ENCODE measurements at regions not wholly inside any gene's neighbourhood (a gene's known extent, or its start where the extent isn't known, plus 50 kb on each side); places are given as distances from the start of the nearest gene placed in this dataset.
A peak's percentile ranks its signal among the peaks of the same experiment; 100 is the strongest.

DNA sequence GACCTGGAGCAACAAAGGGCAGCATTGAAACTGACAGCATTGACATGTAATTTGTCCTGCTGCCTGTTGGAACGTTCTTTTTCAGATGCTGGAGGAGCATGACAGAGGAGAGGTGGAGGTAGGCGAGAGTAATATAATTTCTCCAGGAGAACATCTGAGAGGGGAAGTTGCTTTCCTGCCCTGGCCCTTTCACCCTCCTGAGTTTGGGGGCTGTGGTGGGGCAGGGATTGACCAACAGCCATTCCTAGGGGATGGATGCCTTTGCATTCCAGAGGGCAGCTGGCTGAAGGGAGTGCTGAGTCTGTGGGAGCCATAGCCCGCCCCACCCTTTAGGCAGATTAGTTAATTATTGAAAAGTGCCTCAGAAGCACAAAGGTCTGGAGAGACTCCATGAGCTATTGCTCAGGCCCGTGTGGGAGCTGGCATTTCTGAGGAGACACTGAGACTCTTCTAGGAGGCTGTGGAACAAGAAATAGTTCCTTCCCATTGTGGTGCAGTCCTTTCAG is 73.5 kb downstream of the ARF6 start:
- peak; percentile 37; the same call in 2 of the 3 replicates for ATAC-seq
- TF ChIP-seq SNAI2 (CRISPR knock-in tag; IDR thresholded peaks at IDR 0.05) (no peak), GLIS3 (CRISPR knock-in tag; IDR thresholded peaks at IDR 0.05) (no peak), ZNF8 (CRISPR knock-in tag; IDR thresholded peaks at IDR 0.05) (no peak), ZNF565 (CRISPR knock-in tag; conservative IDR thresholded peaks at IDR 0.05; ENCODE audit: low read depth) (no peak)

DNA sequence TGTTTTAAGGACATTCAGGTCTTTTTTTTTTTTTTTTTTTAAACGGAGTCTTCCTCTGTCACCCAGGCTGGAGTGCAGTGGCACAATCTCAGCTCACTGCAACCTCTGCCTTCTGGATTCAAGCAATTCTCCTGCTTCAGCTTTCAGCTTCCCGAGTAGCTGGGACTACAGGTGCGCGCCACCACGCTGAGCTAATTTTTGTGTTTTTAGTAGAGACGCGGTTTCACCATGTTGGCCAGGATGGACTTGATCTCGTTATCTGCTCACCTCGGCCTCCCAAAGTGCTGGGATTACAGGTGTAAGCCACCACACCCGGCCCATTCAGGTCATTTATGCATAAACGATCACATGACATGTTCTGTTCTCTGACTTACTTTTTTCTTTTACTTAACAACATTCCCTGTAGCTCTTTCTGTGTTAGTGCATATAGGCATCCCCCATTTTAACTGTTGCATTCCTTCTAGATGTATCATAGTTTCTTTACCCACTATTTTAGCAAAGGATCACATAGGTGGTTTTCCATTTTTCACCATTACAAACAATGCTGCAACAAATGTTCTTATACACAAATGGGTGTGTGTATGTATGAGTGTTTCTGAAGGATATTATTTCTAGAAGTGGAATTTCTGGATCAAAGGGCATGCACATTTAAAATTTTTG is 74.2 kb downstream of the ARF6 start:
- no peak for TF ChIP-seq BACH2 (CRISPR knock-in tag; IDR thresholded peaks at IDR 0.05; ENCODE audit: borderline replicate concordance)
- no peak for TF ChIP-seq ZNF565 (CRISPR knock-in tag; conservative IDR thresholded peaks at IDR 0.05; ENCODE audit: low read depth)
- TF ChIP-seq ZNF70 (CRISPR knock-in tag; IDR thresholded peaks at IDR 0.05), result no peak
- TF ChIP-seq TOX (CRISPR knock-in tag; IDR thresholded peaks at IDR 0.05; ENCODE audit: borderline replicate concordance), result no peak
- TF ChIP-seq ARNTL (CRISPR knock-in tag; IDR thresholded peaks at IDR 0.05; ENCODE audit: borderline replicate concordance, low read depth), result no peak
- TF ChIP-seq PPARA (CRISPR knock-in tag; IDR thresholded peaks at IDR 0.05; ENCODE audit: borderline replicate concordance), result no peak
- TF ChIP-seq, protein P1, sequence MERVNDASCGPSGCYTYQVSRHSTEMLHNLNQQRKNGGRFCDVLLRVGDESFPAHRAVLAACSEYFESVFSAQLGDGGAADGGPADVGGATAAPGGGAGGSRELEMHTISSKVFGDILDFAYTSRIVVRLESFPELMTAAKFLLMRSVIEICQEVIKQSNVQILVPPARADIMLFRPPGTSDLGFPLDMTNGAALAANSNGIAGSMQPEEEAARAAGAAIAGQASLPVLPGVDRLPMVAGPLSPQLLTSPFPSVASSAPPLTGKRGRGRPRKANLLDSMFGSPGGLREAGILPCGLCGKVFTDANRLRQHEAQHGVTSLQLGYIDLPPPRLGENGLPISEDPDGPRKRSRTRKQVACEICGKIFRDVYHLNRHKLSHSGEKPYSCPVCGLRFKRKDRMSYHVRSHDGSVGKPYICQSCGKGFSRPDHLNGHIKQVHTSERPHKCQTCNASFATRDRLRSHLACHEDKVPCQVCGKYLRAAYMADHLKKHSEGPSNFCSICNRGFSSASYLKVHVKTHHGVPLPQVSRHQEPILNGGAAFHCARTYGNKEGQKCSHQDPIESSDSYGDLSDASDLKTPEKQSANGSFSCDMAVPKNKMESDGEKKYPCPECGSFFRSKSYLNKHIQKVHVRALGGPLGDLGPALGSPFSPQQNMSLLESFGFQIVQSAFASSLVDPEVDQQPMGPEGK (CRISPR knock-in tag; IDR thresholded peaks at IDR 0.05; ENCODE audit: borderline replicate concordance), result no peak
- TF ChIP-seq, protein P2, sequence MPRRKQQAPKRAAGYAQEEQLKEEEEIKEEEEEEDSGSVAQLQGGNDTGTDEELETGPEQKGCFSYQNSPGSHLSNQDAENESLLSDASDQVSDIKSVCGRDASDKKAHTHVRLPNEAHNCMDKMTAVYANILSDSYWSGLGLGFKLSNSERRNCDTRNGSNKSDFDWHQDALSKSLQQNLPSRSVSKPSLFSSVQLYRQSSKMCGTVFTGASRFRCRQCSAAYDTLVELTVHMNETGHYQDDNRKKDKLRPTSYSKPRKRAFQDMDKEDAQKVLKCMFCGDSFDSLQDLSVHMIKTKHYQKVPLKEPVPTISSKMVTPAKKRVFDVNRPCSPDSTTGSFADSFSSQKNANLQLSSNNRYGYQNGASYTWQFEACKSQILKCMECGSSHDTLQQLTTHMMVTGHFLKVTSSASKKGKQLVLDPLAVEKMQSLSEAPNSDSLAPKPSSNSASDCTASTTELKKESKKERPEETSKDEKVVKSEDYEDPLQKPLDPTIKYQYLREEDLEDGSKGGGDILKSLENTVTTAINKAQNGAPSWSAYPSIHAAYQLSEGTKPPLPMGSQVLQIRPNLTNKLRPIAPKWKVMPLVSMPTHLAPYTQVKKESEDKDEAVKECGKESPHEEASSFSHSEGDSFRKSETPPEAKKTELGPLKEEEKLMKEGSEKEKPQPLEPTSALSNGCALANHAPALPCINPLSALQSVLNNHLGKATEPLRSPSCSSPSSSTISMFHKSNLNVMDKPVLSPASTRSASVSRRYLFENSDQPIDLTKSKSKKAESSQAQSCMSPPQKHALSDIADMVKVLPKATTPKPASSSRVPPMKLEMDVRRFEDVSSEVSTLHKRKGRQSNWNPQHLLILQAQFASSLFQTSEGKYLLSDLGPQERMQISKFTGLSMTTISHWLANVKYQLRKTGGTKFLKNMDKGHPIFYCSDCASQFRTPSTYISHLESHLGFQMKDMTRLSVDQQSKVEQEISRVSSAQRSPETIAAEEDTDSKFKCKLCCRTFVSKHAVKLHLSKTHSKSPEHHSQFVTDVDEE (CRISPR knock-in tag; IDR thresholded peaks at IDR 0.05), result no peak
- TF ChIP-seq GLIS3 (CRISPR knock-in tag; IDR thresholded peaks at IDR 0.05), result no peak
- TF ChIP-seq, protein P3, sequence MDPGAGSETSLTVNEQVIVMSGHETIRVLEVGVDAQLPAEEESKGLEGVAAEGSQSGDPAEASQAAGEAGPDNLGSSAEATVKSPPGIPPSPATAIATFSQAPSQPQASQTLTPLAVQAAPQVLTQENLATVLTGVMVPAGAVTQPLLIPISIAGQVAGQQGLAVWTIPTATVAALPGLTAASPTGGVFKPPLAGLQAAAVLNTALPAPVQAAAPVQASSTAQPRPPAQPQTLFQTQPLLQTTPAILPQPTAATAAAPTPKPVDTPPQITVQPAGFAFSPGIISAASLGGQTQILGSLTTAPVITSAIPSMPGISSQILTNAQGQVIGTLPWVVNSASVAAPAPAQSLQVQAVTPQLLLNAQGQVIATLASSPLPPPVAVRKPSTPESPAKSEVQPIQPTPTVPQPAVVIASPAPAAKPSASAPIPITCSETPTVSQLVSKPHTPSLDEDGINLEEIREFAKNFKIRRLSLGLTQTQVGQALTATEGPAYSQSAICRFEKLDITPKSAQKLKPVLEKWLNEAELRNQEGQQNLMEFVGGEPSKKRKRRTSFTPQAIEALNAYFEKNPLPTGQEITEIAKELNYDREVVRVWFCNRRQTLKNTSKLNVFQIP (CRISPR knock-in tag; IDR thresholded peaks at IDR 0.05; ENCODE audit: borderline replicate concordance, low read depth), result no peak
- no peak for TF ChIP-seq CSDC2 (CRISPR knock-in tag; IDR thresholded peaks at IDR 0.05)
- no peak for ATAC-seq

DNA sequence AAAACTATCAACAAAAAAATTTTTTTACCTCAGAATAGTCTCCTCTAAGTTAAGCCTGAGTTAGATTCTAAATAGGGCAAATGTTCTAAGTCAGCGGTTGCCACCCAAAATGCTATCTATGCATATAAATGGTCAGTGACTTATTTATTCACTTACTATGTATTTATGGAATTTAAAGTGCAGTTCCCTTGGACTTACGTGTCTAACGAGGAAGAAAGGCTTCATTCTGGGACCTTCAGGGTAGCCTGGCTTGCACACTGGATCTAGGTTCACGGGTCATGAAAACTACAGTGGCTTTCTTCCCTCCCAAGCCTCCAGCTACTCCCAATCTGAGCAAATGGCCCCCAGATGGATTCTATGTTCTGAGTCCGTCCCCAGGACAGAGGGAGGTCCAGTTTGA is 77.1 kb downstream of the ARF6 start:
- no peak for ATAC-seq
- TF ChIP-seq, protein P1 (CRISPR knock-in tag; IDR thresholded peaks at IDR 0.05; ENCODE audit: borderline replicate concordance), result no peak
- TF ChIP-seq ZNF8 (CRISPR knock-in tag; IDR thresholded peaks at IDR 0.05) (no peak), PPARA (CRISPR knock-in tag; IDR thresholded peaks at IDR 0.05; ENCODE audit: borderline replicate concordance) (no peak)
- TF ChIP-seq, protein P4, sequence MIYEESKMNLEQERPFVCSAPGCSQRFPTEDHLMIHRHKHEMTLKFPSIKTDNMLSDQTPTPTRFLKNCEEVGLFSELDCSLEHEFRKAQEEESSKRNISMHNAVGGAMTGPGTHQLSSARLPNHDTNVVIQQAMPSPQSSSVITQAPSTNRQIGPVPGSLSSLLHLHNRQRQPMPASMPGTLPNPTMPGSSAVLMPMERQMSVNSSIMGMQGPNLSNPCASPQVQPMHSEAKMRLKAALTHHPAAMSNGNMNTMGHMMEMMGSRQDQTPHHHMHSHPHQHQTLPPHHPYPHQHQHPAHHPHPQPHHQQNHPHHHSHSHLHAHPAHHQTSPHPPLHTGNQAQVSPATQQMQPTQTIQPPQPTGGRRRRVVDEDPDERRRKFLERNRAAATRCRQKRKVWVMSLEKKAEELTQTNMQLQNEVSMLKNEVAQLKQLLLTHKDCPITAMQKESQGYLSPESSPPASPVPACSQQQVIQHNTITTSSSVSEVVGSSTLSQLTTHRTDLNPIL (CRISPR knock-in tag; IDR thresholded peaks at IDR 0.05; ENCODE audit: low read depth), result no peak

DNA sequence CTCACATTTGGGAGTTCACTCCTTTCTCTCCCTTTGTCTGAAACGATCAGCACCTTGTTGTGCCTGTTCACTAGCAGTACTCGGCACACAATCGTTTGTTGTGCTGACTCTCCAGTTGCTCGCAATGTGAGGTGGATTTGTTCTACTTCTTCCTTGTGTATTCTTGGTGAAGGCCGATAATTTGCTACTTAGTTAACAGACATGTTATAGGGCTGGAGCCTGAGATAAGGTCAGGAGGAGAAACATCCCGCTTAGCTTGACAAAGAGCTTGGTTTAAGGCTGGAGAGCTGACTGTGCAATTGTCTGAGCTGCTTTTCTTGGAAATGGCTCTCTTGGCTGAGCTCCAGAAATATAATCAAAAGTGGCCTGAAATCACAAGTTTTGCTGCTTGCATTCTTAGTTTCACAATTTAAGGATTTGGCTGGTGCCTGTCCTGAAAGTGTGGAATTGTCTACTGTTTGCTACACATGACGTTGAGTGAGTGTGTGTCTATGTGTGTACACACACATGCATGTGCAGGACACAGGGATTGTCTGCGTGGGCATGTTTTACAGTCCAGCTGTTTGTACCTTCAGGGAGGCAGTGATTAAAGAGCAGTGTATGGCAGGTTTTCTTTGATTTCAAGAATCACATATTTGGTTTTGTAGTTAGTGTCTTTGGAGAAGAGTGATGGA is 77.7 kb downstream of the ARF6 start:
- ATAC-seq, result no peak
- TF ChIP-seq ESRRG (CRISPR knock-in tag; IDR thresholded peaks at IDR 0.05) (no peak), RARB (CRISPR knock-in tag; IDR thresholded peaks at IDR 0.05) (no peak), ZNF70 (CRISPR knock-in tag; IDR thresholded peaks at IDR 0.05) (no peak), ARNTL (CRISPR knock-in tag; IDR thresholded peaks at IDR 0.05; ENCODE audit: borderline replicate concordance, low read depth) (no peak), TOX (CRISPR knock-in tag; IDR thresholded peaks at IDR 0.05; ENCODE audit: borderline replicate concordance) (no peak), ZFP30 (CRISPR knock-in tag; IDR thresholded peaks at IDR 0.05) (no peak), OSR1 (CRISPR knock-in tag; IDR thresholded peaks at IDR 0.05) (no peak), ZNF8 (CRISPR knock-in tag; IDR thresholded peaks at IDR 0.05) (no peak)
- TF ChIP-seq, protein P1 (CRISPR knock-in tag; IDR thresholded peaks at IDR 0.05; ENCODE audit: borderline replicate concordance), result no peak
- TF ChIP-seq, protein P5, sequence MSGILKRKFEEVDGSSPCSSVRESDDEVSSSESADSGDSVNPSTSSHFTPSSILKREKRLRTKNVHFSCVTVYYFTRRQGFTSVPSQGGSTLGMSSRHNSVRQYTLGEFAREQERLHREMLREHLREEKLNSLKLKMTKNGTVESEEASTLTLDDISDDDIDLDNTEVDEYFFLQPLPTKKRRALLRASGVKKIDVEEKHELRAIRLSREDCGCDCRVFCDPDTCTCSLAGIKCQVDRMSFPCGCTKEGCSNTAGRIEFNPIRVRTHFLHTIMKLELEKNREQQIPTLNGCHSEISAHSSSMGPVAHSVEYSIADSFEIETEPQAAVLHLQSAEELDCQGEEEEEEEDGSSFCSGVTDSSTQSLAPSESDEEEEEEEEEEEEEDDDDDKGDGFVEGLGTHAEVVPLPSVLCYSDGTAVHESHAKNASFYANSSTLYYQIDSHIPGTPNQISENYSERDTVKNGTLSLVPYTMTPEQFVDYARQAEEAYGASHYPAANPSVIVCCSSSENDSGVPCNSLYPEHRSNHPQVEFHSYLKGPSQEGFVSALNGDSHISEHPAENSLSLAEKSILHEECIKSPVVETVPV (CRISPR knock-in tag; IDR thresholded peaks at IDR 0.05), result no peak
